Caco-2 (cell line): ENCODE measurements at regions not wholly inside any gene's neighbourhood (a gene's known extent, or its start where the extent isn't known, plus 50 kb on each side); places are given as distances from the start of the nearest gene placed in this dataset.

Source experiments
- BruUV-seq: library from RNA; stranded (reverse); fragments of 400-500 nt; replicated peaks from 2 replicates; lab custom pipeline; 2021; lab: Mats Ljungman, UMichigan
- CTCF ChIA-PET: fragments of 300-600 bp; sonication (Branson Sonifier 250); formaldehyde crosslinking; loops from one replicate; lab custom pipeline; 2022; ENCODE audit warnings: antibody characterized with exemption; lab: Charles Lee
- POLR2A ChIA-PET: fragments of 300-600 bp; sonication (Branson Sonifier 250); formaldehyde crosslinking; loops from one replicate; lab custom pipeline; 2022; ENCODE audit warnings: antibody characterized with exemption; lab: Charles Lee
- DNase-seq, 2 experiments: peaks; one replicate each; pipeline versions ENCODE4 v3.0.0 to v3.0.0-alpha.2; 2020 to 2022
- H3K27me3 ChIP-seq: replicated peaks from 2 replicates; pipeline ENCODE4 v1.6.0; 2011; ENCODE audit warnings: low read length; ENCODE audit not compliant: control insufficient read depth, insufficient read depth
- H3K36me3 ChIP-seq: 2 replicates; pipeline ENCODE4 v1.5.1; 2011; ENCODE audit warnings: low read length; ENCODE audit not compliant: control insufficient read depth, insufficient read depth
- H3K4me1 ChIP-seq: fragments of 250-450 bp; sonication (Bioruptor Pico); 2 replicates; pipeline ENCODE4 v1.5.1; 2020; ENCODE audit warnings: mild to moderate bottlenecking
- H3K4me3 ChIP-seq: 2 replicates; pipeline ENCODE4 v1.5.1; 2011; ENCODE audit warnings: low read depth, mild to moderate bottlenecking, control low read depth, low read length
- H3K9me3 ChIP-seq: fragments of 250-450 bp; sonication (Bioruptor Pico); 2 replicates; pipeline ENCODE4 v1.5.1; 2020; ENCODE audit warnings: mild to moderate bottlenecking, moderate library complexity
- H3K27ac Mint-ChIP-seq: one replicate; pipeline ENCODE4 v1.8.0; 2022; ENCODE audit warnings: mixed read lengths; ENCODE audit not compliant: unreplicated experiment
- H3K27me3 Mint-ChIP-seq: one replicate; pipeline ENCODE4 v1.8.0; 2022; ENCODE audit warnings: mixed read lengths; ENCODE audit not compliant: insufficient read depth, unreplicated experiment
- H3K36me3 Mint-ChIP-seq: one replicate; pipeline ENCODE4 v1.8.0; 2022; ENCODE audit warnings: mild to moderate bottlenecking, mixed read lengths; ENCODE audit not compliant: insufficient read depth, unreplicated experiment
- H3K4me1 Mint-ChIP-seq: one replicate; pipeline ENCODE4 v1.8.0; 2022; ENCODE audit warnings: low read depth, mixed read lengths; ENCODE audit not compliant: unreplicated experiment
- H3K4me3 Mint-ChIP-seq: one replicate; pipeline ENCODE4 v1.8.0; 2022; ENCODE audit warnings: mild to moderate bottlenecking, moderate library complexity, mixed read lengths; ENCODE audit not compliant: unreplicated experiment
- H3K9me3 Mint-ChIP-seq: one replicate; pipeline ENCODE4 v1.8.0; 2022; ENCODE audit warnings: mixed read lengths; ENCODE audit not compliant: unreplicated experiment
- CTCF ChIP-seq, 2 experiments: fragments of 200-600 bp in 1 of 2; IDR thresholded peaks; 1 replicate in 1 of 2; 2 replicates in 1 of 2; pipeline versions ENCODE4 v1.5.1 to v1.8.0; 2011 to 2022; ENCODE audit warnings: antibody characterized with exemption in 1 of 2, control low read depth in 1 of 2, inconsistent platforms in 1 of 2, low read depth in 1 of 2, low read length in 1 of 2, mild to moderate bottlenecking in 1 of 2, moderate library complexity in 1 of 2; ENCODE audit not compliant: insufficient read depth in 1 of 2, severe bottlenecking in 1 of 2, unreplicated experiment in 1 of 2
- intact Hi-C: fragments of 100-400 bp; cut with micrococcal nuclease; formaldehyde crosslinking; loops from one replicate; pipeline ENCODE4 v1.10.0; 2022; ENCODE audit not compliant: unreplicated experiment

DNA sequence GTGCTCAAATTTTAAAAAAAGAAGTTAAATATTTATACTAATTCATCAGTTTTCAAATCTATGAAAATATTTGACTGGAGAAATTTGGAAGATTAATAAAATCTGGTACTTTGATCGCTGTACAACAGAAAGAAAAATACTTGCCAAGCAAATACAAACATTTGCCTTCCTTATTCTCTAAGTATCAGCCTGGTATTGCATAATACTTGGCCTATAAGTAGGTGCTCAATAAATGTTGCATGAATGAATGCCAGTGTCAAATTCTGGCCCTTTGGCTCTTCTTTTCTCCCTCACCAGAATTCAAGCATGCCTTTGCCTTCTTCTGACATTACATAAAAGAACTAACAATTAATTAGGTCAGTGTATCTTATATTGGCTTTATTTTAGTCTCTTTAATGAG is 601.7 kb upstream of the GBE1 start:
- no peaks in the 10 kb centered on the region for H3K36me3 Mint-ChIP-seq
- Histone ChIP-seq H3K4me1 (no peaks in the 10 kb centered on the region), H3K4me3 (no peak overlapping the region), H3K27me3 (no peaks in the 10 kb centered on the region), H3K9me3 (no peaks in the 10 kb centered on the region), H3K36me3 (no peaks in the 10 kb centered on the region)
- H3K9me3 Mint-ChIP-seq: no peaks in the 10 kb centered on the region
- TF ChIP-seq CTCF (IDR thresholded peaks at IDR 0.05; ENCODE audit: insufficient read depth in 1 of 2, low read depth in 1 of 2, low read length in 1 of 2, severe bottlenecking in 1 of 2, unreplicated experiment in 1 of 2): no peak
- H3K4me1 Mint-ChIP-seq: no peaks in the 10 kb centered on the region
- POLR2A ChIA-PET: no interaction called here
- CTCF ChIA-PET: no interaction called here
- no peak for DNase-seq
- H3K4me3 Mint-ChIP-seq: no peak overlapping the region
- no peak overlapping the region for H3K27ac Mint-ChIP-seq
- BruUV-seq: no TSS peak
- intact Hi-C loops: no loop called here
- no peaks in the 10 kb centered on the region for H3K27me3 Mint-ChIP-seq

- no peak overlapping the region for H3K4me3 Mint-ChIP-seq
- POLR2A ChIA-PET: no interaction called here
- BruUV-seq: no TSS peak
- peaks cover 2% of the 10 kb centered on the region for H3K27me3 Mint-ChIP-seq
- DNase-seq: no peak
- Histone ChIP-seq H3K27me3 (no peaks in the 10 kb centered on the region), H3K36me3 (no peaks in the 10 kb centered on the region), H3K9me3 (no peaks in the 10 kb centered on the region), H3K4me1 (no peaks in the 10 kb centered on the region), H3K4me3 (no peak overlapping the region)
- intact Hi-C loops: no loop called here
- CTCF ChIA-PET: no interaction called here
- no peaks in the 10 kb centered on the region for H3K9me3 Mint-ChIP-seq
- no peaks in the 10 kb centered on the region for H3K4me1 Mint-ChIP-seq
- TF ChIP-seq CTCF (IDR thresholded peaks at IDR 0.05; ENCODE audit: insufficient read depth in 1 of 2, low read depth in 1 of 2, low read length in 1 of 2, severe bottlenecking in 1 of 2, unreplicated experiment in 1 of 2): no peak
- no peaks in the 10 kb centered on the region for H3K36me3 Mint-ChIP-seq
- no peak overlapping the region for H3K27ac Mint-ChIP-seq
These were observed 593.8 kb upstream of the GBE1 start for GRCh38 chr3:82355228-82355627.

GRCh38 chr3:82354228-82354627 is 592.8 kb upstream of the GBE1 start:
- Histone ChIP-seq H3K4me3 (no peak overlapping the region), H3K27me3 (no peaks in the 10 kb centered on the region), H3K9me3 (no peaks in the 10 kb centered on the region), H3K36me3 (no peaks in the 10 kb centered on the region), H3K4me1 (no peaks in the 10 kb centered on the region)
- H3K4me3 Mint-ChIP-seq: no peak overlapping the region
- peaks cover 2% of the 10 kb centered on the region for H3K27me3 Mint-ChIP-seq
- no peaks in the 10 kb centered on the region for H3K9me3 Mint-ChIP-seq
- POLR2A ChIA-PET: no interaction called here
- intact Hi-C loops: no loop called here
- CTCF ChIA-PET: no interaction called here
- TF ChIP-seq CTCF (IDR thresholded peaks at IDR 0.05; ENCODE audit: insufficient read depth in 1 of 2, low read depth in 1 of 2, low read length in 1 of 2, severe bottlenecking in 1 of 2, unreplicated experiment in 1 of 2): no peak
- no peak for DNase-seq
- H3K36me3 Mint-ChIP-seq: no peaks in the 10 kb centered on the region
- no TSS peak for BruUV-seq
- no peak overlapping the region for H3K27ac Mint-ChIP-seq
- no peaks in the 10 kb centered on the region for H3K4me1 Mint-ChIP-seq
